WTC11 (cell line): ENCODE measurements at regions not wholly inside any gene's neighbourhood (a gene's known extent, or its start where the extent isn't known, plus 50 kb on each side); places are given as distances from the start of the nearest gene placed in this dataset.
"Not testable (repeated sequence)": the region's sequence is repeated elsewhere in the genome, so short reads cannot be mapped to it uniquely, and the experiment has no call there.

ENCODE experiments used
- ATAC-seq: fragments of 200-7000 bp; cut with Tn5 transposase; 2 replicates; pipeline ENCODE4 v1.10.0; 2021; ENCODE audit warnings: mild to moderate bottlenecking, moderate library complexity
- CTCF ChIA-PET: fragments of 300-600 bp; sonication (Branson Sonifier 250); formaldehyde crosslinking; loops from one replicate; lab custom pipeline; 2021; ENCODE audit warnings: antibody characterized with exemption; lab: Charles Lee
- POLR2A ChIA-PET: fragments of 350-600 bp; sonication (Branson Sonifier 250); formaldehyde crosslinking; loops from one replicate; lab custom pipeline; 2021; ENCODE audit warnings: antibody characterized with exemption; lab: Charles Lee
- DNase-seq: peaks from one replicate; pipeline ENCODE4 v3.0.0; 2021; ENCODE audit warnings: low spot score
- H3K27ac Mint-ChIP-seq: 2 replicates; pipeline ENCODE4 v1.8.0; 2021; ENCODE audit warnings: mixed read lengths
- H3K27me3 Mint-ChIP-seq: 2 replicates; pipeline ENCODE4 v1.8.0; 2021; ENCODE audit warnings: low read depth, mild to moderate bottlenecking, moderate library complexity, mixed read lengths
- H3K36me3 Mint-ChIP-seq: 2 replicates; pipeline ENCODE4 v1.8.0; 2021; ENCODE audit warnings: mixed read lengths
- H3K4me1 Mint-ChIP-seq: 2 replicates; pipeline ENCODE4 v1.8.0; 2022; ENCODE audit warnings: mixed read lengths
- H3K4me3 Mint-ChIP-seq: 2 replicates; pipeline ENCODE4 v1.8.0; 2021; ENCODE audit warnings: mild to moderate bottlenecking, moderate library complexity, mixed read lengths
- H3K9me3 Mint-ChIP-seq: 2 replicates; pipeline ENCODE4 v1.8.0; 2021; ENCODE audit warnings: mixed read lengths
- ARID4B ChIP-seq: sonication (generic); formaldehyde crosslinking; IDR thresholded peaks from 2 replicates; pipeline ENCODE4 v1.8.0; 2023; ENCODE audit warnings: missing genetic modification reagents, mild to moderate bottlenecking, borderline replicate concordance
- ELF4 ChIP-seq: sonication (generic); formaldehyde crosslinking; IDR thresholded peaks from 2 replicates; pipeline ENCODE4 v1.8.1; 2022; ENCODE audit warnings: low read depth, mild to moderate bottlenecking, moderate library complexity, missing genetic modification reagents
- EMX1 ChIP-seq: fragments of 250-450 bp; sonication (Bioruptor Pico); IDR thresholded peaks from 2 replicates; pipeline ENCODE4 v1.8.0; 2021; ENCODE audit warnings: mild to moderate bottlenecking
- FOXP1 ChIP-seq: sonication (generic); formaldehyde crosslinking; IDR thresholded peaks from 2 replicates; pipeline ENCODE4 v1.8.0; 2022; ENCODE audit warnings: missing genetic modification reagents, mild to moderate bottlenecking, moderate library complexity, borderline replicate concordance
- GTF2I ChIP-seq: fragments of 250-450 bp; sonication (Bioruptor Pico); conservative IDR thresholded peaks from 2 replicates; pipeline ENCODE4 v1.4.0; 2021; ENCODE audit warnings: mild to moderate bottlenecking
- HMGXB4 ChIP-seq: sonication (generic); formaldehyde crosslinking; IDR thresholded peaks from 2 replicates; pipeline ENCODE4 v1.8.1; 2023; ENCODE audit warnings: mild to moderate bottlenecking, moderate library complexity, missing genetic modification reagents
- NR1H2 ChIP-seq: sonication (generic); formaldehyde crosslinking; IDR thresholded peaks from 2 replicates; pipeline ENCODE4 v1.9.0; 2021; ENCODE audit warnings: mild to moderate bottlenecking, moderate library complexity, missing genetic modification reagents
- PREB ChIP-seq: sonication (generic); formaldehyde crosslinking; IDR thresholded peaks from 2 replicates; pipeline ENCODE4 v1.8.1; 2022; ENCODE audit warnings: mild to moderate bottlenecking, missing genetic modification reagents, moderate library complexity, borderline replicate concordance
- RELA ChIP-seq: sonication (generic); formaldehyde crosslinking; IDR thresholded peaks from 2 replicates; pipeline ENCODE4 v1.8.1; 2022; ENCODE audit warnings: missing genetic modification reagents, mild to moderate bottlenecking, borderline replicate concordance
- TEAD4 ChIP-seq: sonication (generic); formaldehyde crosslinking; IDR thresholded peaks from 2 replicates; pipeline ENCODE4 v1.8.0; 2022; ENCODE audit warnings: mild to moderate bottlenecking, missing genetic modification reagents
- ZNF281 ChIP-seq: sonication (generic); formaldehyde crosslinking; IDR thresholded peaks from 2 replicates; pipeline ENCODE4 v1.8.0; 2023; ENCODE audit warnings: mild to moderate bottlenecking, missing genetic modification reagents
- ZNF396 ChIP-seq: fragments of 250-450 bp; sonication (Bioruptor Pico); IDR thresholded peaks from 2 replicates; pipeline ENCODE4 v1.8.0; 2021; ENCODE audit warnings: mild to moderate bottlenecking, moderate library complexity, borderline replicate concordance
- ZNF512 ChIP-seq: sonication (generic); formaldehyde crosslinking; IDR thresholded peaks from 2 replicates; pipeline ENCODE4 v1.8.1; 2022; ENCODE audit warnings: missing genetic modification reagents, borderline replicate concordance
- ZNF671 ChIP-seq: fragments of 250-450 bp; sonication (Bioruptor Pico); IDR thresholded peaks from 2 replicates; pipeline ENCODE4 v1.8.0; 2021; ENCODE audit warnings: mild to moderate bottlenecking

- ChIA-PET CTCF (no interaction called here), POLR2A (no interaction called here)
- Mint-ChIP-seq H3K4me1 (0 out of 2 replicates have a peak, but pooled peaks cover 3% of the 10 kb centered on the region), H3K9me3 (peaks cover 4% of the 10 kb centered on the region), H3K27ac (no peak overlapping the region), H3K4me3 (no peak overlapping the region), H3K27me3 (no peaks in the 10 kb centered on the region; the same call in 1 of the 2 replicates), H3K36me3 (no peaks in the 10 kb centered on the region)
- DNase-seq (no peak), ATAC-seq (no peak)
- TF ChIP-seq RELA (CRISPR knock-in tag) (no peak), EMX1 (CRISPR knock-in tag) (no peak), HMGXB4 (CRISPR knock-in tag) (no peak), PREB (CRISPR knock-in tag) (no peak), ZNF671 (CRISPR knock-in tag) (no peak), NR1H2 (CRISPR knock-in tag) (no peak), ZNF281 (CRISPR knock-in tag) (no peak), GTF2I (CRISPR knock-in tag) (no peak), TEAD4 (CRISPR knock-in tag) (no peak), ZNF512 (CRISPR knock-in tag) (no peak)
Observed at GRCh38 chr10:33963729-33964128, 629.3 kb upstream of the NRP1 start.

GRCh38 chr10:33956322-33956721, 621.9 kb upstream of the NRP1 start:
- peaks cover 12% of the 10 kb centered on the region for H3K9me3 Mint-ChIP-seq
- H3K27ac Mint-ChIP-seq, CTCF ChIA-PET, H3K36me3 Mint-ChIP-seq, H3K4me1 Mint-ChIP-seq, H3K4me3 Mint-ChIP-seq, H3K27me3 Mint-ChIP-seq, DNase-seq, POLR2A ChIA-PET, ATAC-seq: not testable (repeated sequence)

- no peak for TF ChIP-seq ELF4 (CRISPR knock-in tag)
- no peak for TF ChIP-seq ARID4B (CRISPR knock-in tag)
- TF ChIP-seq ZNF396 (CRISPR knock-in tag): no peak
- TF ChIP-seq FOXP1: no peak
- CTCF ChIA-PET: no interaction called here
- DNase-seq (no peak), ATAC-seq (no peak)
- peaks cover 12% of the 10 kb centered on the region for H3K9me3 Mint-ChIP-seq
- no peaks in the 10 kb centered on the region for H3K27me3 Mint-ChIP-seq
- H3K4me1 Mint-ChIP-seq: 0 out of 2 replicates have a peak, but pooled peaks cover 3% of the 10 kb centered on the region
- no peak overlapping the region for H3K4me3 Mint-ChIP-seq
- H3K36me3 Mint-ChIP-seq: peaks cover 4% of the 10 kb centered on the region
- H3K27ac Mint-ChIP-seq: no peak overlapping the region
- POLR2A ChIA-PET: no interaction called here
Observed at GRCh38 chr10:33955676-33956075, 621.2 kb upstream of the NRP1 start.
